DOHH2 (cell line): ENCODE measurements at regions not wholly inside any gene's neighbourhood (a gene's known extent, or its start where the extent isn't known, plus 50 kb on each side); places are given as distances from the start of the nearest gene placed in this dataset.

Source experiments
- H3F3A ChIP-seq: fragments of 200-600 bp; sonication (generic), shearing (Covaris generic); 2 replicates; pipeline ENCODE4 v1.6.0; 2016; ENCODE audit warnings: antibody characterized with exemption, mild to moderate bottlenecking; ENCODE audit not compliant: control insufficient read depth, insufficient read depth
- H3K27ac ChIP-seq: fragments of 200-600 bp; sonication (generic); 2 replicates; pipeline ENCODE4 v1.5.1; 2014; ENCODE audit warnings: low read depth, mild to moderate bottlenecking, low read length, moderate library complexity
- H3K27me3 ChIP-seq: fragments of 200-600 bp; sonication (generic); 2 replicates; pipeline ENCODE4 v1.6.1; 2014; ENCODE audit warnings: mild to moderate bottlenecking, low read length, mixed read lengths; ENCODE audit not compliant: control insufficient read depth
- H3K36me3 ChIP-seq: fragments of 200-600 bp; sonication (generic); 2 replicates; pipeline ENCODE4 v1.6.1; 2014; ENCODE audit warnings: mild to moderate bottlenecking, low read length, moderate library complexity, mixed read lengths; ENCODE audit not compliant: control insufficient read depth
- H3K4me1 ChIP-seq: fragments of 200-600 bp; sonication (generic); 2 replicates; pipeline ENCODE4 v1.6.1; 2014; ENCODE audit warnings: mild to moderate bottlenecking, low read length, mixed read lengths; ENCODE audit not compliant: control insufficient read depth
- H3K4me2 ChIP-seq: fragments of 200-600 bp; sonication (generic); 2 replicates; pipeline ENCODE4 v1.6.0; 2014; ENCODE audit warnings: mild to moderate bottlenecking, low read length, moderate library complexity
- H3K4me3 ChIP-seq: fragments of 200-600 bp; sonication (generic); 2 replicates; pipeline ENCODE4 v1.5.1; 2014; ENCODE audit warnings: mild to moderate bottlenecking, low read length, mixed read lengths
- H3K79me2 ChIP-seq: fragments of 200-600 bp; sonication (generic); 2 replicates; pipeline ENCODE4 v1.6.1; 2014; ENCODE audit warnings: mild to moderate bottlenecking, low read length, mixed read lengths; ENCODE audit not compliant: control insufficient read depth
- H3K9me2 ChIP-seq: fragments of 200-600 bp; sonication (generic); replicated peaks from 2 replicates; pipeline ENCODE4 v1.6.1; 2014; ENCODE audit warnings: mild to moderate bottlenecking, low read length, mixed read lengths; ENCODE audit not compliant: control insufficient read depth
- H3K9me3 ChIP-seq: fragments of 200-600 bp; sonication (generic); 2 replicates; pipeline ENCODE4 v1.6.1; 2014; ENCODE audit warnings: antibody characterized with exemption, low read length, mixed read lengths; ENCODE audit not compliant: control insufficient read depth, insufficient read depth
- H4K20me1 ChIP-seq: fragments of 200-600 bp; sonication (generic); 2 replicates; pipeline ENCODE4 v1.6.0; 2014; ENCODE audit warnings: low read depth, mild to moderate bottlenecking, antibody characterized with exemption, low read length, moderate library complexity; ENCODE audit not compliant: control insufficient read depth, insufficient read depth
- CTCF ChIP-seq: fragments of 200-600 bp; sonication (generic); IDR thresholded peaks from one replicate; pipeline ENCODE4 v1.5.1; 2014; ENCODE audit warnings: antibody characterized with exemption, mild to moderate bottlenecking, low read depth, low read length; ENCODE audit not compliant: poor library complexity, severe bottlenecking
- EZH2phosphoT487 ChIP-seq: fragments of 200-600 bp; sonication (generic); IDR thresholded peaks from 2 replicates; pipeline ENCODE4 v1.6.1; 2017; ENCODE audit warnings: borderline replicate concordance, mild to moderate bottlenecking, antibody characterized with exemption, low read length, moderate library complexity, mixed read lengths

GRCh38 chr11:110860461-110860860 is 148.2 kb upstream of the ARHGAP20 start:
- H3K4me1 ChIP-seq = 0 out of 2 replicates have a peak, but pooled peaks cover 5% of the 10 kb centered on the region
- no peak overlapping the region for H3K4me3 ChIP-seq
- TF ChIP-seq EZH2phosphoT487 (no peak), CTCF (no peak)
- H3K4me2 ChIP-seq = no peak overlapping the region
- no peaks in the 10 kb centered on the region for H3K9me3 ChIP-seq
- H3K79me2 ChIP-seq = no peaks in the 10 kb centered on the region
- H3K27me3 ChIP-seq = no peaks in the 10 kb centered on the region
- no peaks in the 10 kb centered on the region for H3K9me2 ChIP-seq
- H3K27ac ChIP-seq = no peak overlapping the region
- H4K20me1 ChIP-seq = no peaks in the 10 kb centered on the region
- no peaks in the 10 kb centered on the region for H3F3A ChIP-seq
- no peaks in the 10 kb centered on the region for H3K36me3 ChIP-seq

- no peaks in the 10 kb centered on the region for H3K27me3 ChIP-seq
- H3K36me3 ChIP-seq = no peaks in the 10 kb centered on the region
- no peak overlapping the region for H3K4me3 ChIP-seq
- H3K27ac ChIP-seq = no peak overlapping the region
- H3K9me3 ChIP-seq = no peaks in the 10 kb centered on the region
- TF ChIP-seq CTCF = no peak
- no peaks in the 10 kb centered on the region for H4K20me1 ChIP-seq
- H3F3A ChIP-seq = no peaks in the 10 kb centered on the region
- H3K79me2 ChIP-seq = no peaks in the 10 kb centered on the region
- H3K9me2 ChIP-seq = no peaks in the 10 kb centered on the region
- H3K4me1 ChIP-seq = 0 out of 2 replicates have a peak, but pooled peaks cover 4% of the 10 kb centered on the region
- no peak overlapping the region for H3K4me2 ChIP-seq
Observed at GRCh38 chr11:110859998-110860397, 147.8 kb upstream of the ARHGAP20 start.

- no peak for TF ChIP-seq EZH2phosphoT487
- no peak for TF ChIP-seq CTCF
- no peak overlapping the region for H3K4me2 ChIP-seq
- H3K4me1 ChIP-seq = 0 out of 2 replicates have a peak, but pooled peaks cover 2% of the 10 kb centered on the region
- H3K27ac ChIP-seq = no peak overlapping the region
- H3K79me2 ChIP-seq = no peaks in the 10 kb centered on the region
- no peaks in the 10 kb centered on the region for H3K9me3 ChIP-seq
- H3F3A ChIP-seq = no peaks in the 10 kb centered on the region
- H3K4me3 ChIP-seq = no peak overlapping the region
- H4K20me1 ChIP-seq = no peaks in the 10 kb centered on the region
- H3K27me3 ChIP-seq = no peaks in the 10 kb centered on the region
- no peaks in the 10 kb centered on the region for H3K36me3 ChIP-seq
- no peaks in the 10 kb centered on the region for H3K9me2 ChIP-seq
Observed at GRCh38 chr11:110859240-110859840, 147.1 kb upstream of the ARHGAP20 start.

GRCh38 chr11:110858547-110858921 is 146.3 kb upstream of the ARHGAP20 start:
- Histone ChIP-seq H3F3A (no peaks in the 10 kb centered on the region), H3K4me3 (no peak overlapping the region), H3K27me3 (no peaks in the 10 kb centered on the region), H3K4me1 (0 out of 2 replicates have a peak, but pooled peaks cover 2% of the 10 kb centered on the region), H3K36me3 (no peaks in the 10 kb centered on the region), H3K9me3 (no peaks in the 10 kb centered on the region), H3K4me2 (no peak overlapping the region), H3K9me2 (no peaks in the 10 kb centered on the region), H4K20me1 (no peaks in the 10 kb centered on the region), H3K27ac (no peak overlapping the region), H3K79me2 (no peaks in the 10 kb centered on the region)
- TF ChIP-seq CTCF (no peak), EZH2phosphoT487 (no peak)
